Stimulated activated naive CD8-positive, alpha-beta T cell treated with anti-CD3 and anti-CD28 coated beads, Interleukin-15, Interleukin-2, amounts not matched to agents 100 ng/mL and 50 ng/mL, for 24 hours (primary cell): ENCODE measurements at regions not wholly inside any gene's neighbourhood (a gene's known extent, or its start where the extent isn't known, plus 50 kb on each side); places are given as distances from the start of the nearest gene placed in this dataset.

Experiments
- H3K27ac Mint-ChIP-seq: one replicate; pipeline ENCODE4 v1.8.0; 2021; ENCODE audit warnings: mild to moderate bottlenecking, mixed read lengths
- H3K27me3 Mint-ChIP-seq: one replicate; pipeline ENCODE4 v1.8.0; 2021; ENCODE audit warnings: mixed read lengths
- H3K36me3 Mint-ChIP-seq: one replicate; pipeline ENCODE4 v1.8.0; 2021; ENCODE audit warnings: low read depth, mixed read lengths
- H3K4me1 Mint-ChIP-seq: one replicate; pipeline ENCODE4 v1.8.0; 2021; ENCODE audit warnings: low read depth, mixed read lengths
- H3K4me3 Mint-ChIP-seq: one replicate; pipeline ENCODE4 v1.8.0; 2021; ENCODE audit warnings: mild to moderate bottlenecking, mixed read lengths
- H3K9me3 Mint-ChIP-seq: one replicate; pipeline ENCODE4 v1.8.0; 2021; ENCODE audit warnings: mixed read lengths

GRCh38 chr7:68441645-68442044, 1156.6 kb upstream of the AUTS2 start:
- Mint-ChIP-seq H3K27ac (no peak overlapping the region), H3K36me3 (no peaks in the 10 kb centered on the region), H3K4me1 (no peaks in the 10 kb centered on the region), H3K4me3 (no peak overlapping the region), H3K27me3 (no peaks in the 10 kb centered on the region), H3K9me3 (peaks cover 40% of the 10 kb centered on the region)

GRCh38 chr7:68442931-68443631, 1155.2 kb upstream of the AUTS2 start:
- H3K4me3 Mint-ChIP-seq, result no peak overlapping the region
- no peak overlapping the region for H3K27ac Mint-ChIP-seq
- peaks cover 32% of the 10 kb centered on the region for H3K9me3 Mint-ChIP-seq
- H3K4me1 Mint-ChIP-seq, result no peaks in the 10 kb centered on the region
- H3K36me3 Mint-ChIP-seq, result no peaks in the 10 kb centered on the region
- no peaks in the 10 kb centered on the region for H3K27me3 Mint-ChIP-seq

- Mint-ChIP-seq H3K36me3 (no peaks in the 10 kb centered on the region), H3K9me3 (peaks cover 23% of the 10 kb centered on the region), H3K27me3 (no peaks in the 10 kb centered on the region)
Measured at GRCh38 chr7:68444042-68444441, 1154.2 kb upstream of the AUTS2 start.

GRCh38 chr7:68444956-68445355, 1153.3 kb upstream of the AUTS2 start:
- no peaks in the 10 kb centered on the region for H3K27me3 Mint-ChIP-seq
- H3K27ac Mint-ChIP-seq, result no peak overlapping the region
- peaks cover 22% of the 10 kb centered on the region for H3K9me3 Mint-ChIP-seq
- no peaks in the 10 kb centered on the region for H3K36me3 Mint-ChIP-seq
- H3K4me1 Mint-ChIP-seq, result no peaks in the 10 kb centered on the region
- H3K4me3 Mint-ChIP-seq, result no peak overlapping the region

More at GRCh38 chr7:68444042-68444441, 1154.2 kb upstream of the AUTS2 start:
- H3K4me3 Mint-ChIP-seq, result no peak overlapping the region
- no peak overlapping the region for H3K27ac Mint-ChIP-seq
- H3K4me1 Mint-ChIP-seq, result no peaks in the 10 kb centered on the region

- Mint-ChIP-seq H3K4me1 (no peaks in the 10 kb centered on the region), H3K36me3 (no peaks in the 10 kb centered on the region), H3K27me3 (no peaks in the 10 kb centered on the region), H3K4me3 (no peak overlapping the region), H3K9me3 (peaks cover 22% of the 10 kb centered on the region), H3K27ac (no peak overlapping the region)
Measured at GRCh38 chr7:68446183-68446582, 1152.1 kb upstream of the AUTS2 start.

GRCh38 chr7:68449099-68449498, 1149.2 kb upstream of the AUTS2 start:
- no peaks in the 10 kb centered on the region for H3K4me1 Mint-ChIP-seq
- peaks cover 17% of the 10 kb centered on the region for H3K9me3 Mint-ChIP-seq
- H3K27me3 Mint-ChIP-seq, result no peaks in the 10 kb centered on the region
- no peak overlapping the region for H3K4me3 Mint-ChIP-seq
- H3K36me3 Mint-ChIP-seq, result no peaks in the 10 kb centered on the region
- H3K27ac Mint-ChIP-seq, result no peak overlapping the region

GRCh38 chr7:68449816-68450215, 1148.5 kb upstream of the AUTS2 start:
- Mint-ChIP-seq H3K27me3 (no peaks in the 10 kb centered on the region), H3K4me3 (no peak overlapping the region), H3K27ac (no peak overlapping the region), H3K36me3 (no peaks in the 10 kb centered on the region), H3K9me3 (peaks cover 11% of the 10 kb centered on the region), H3K4me1 (no peaks in the 10 kb centered on the region)

DNA sequence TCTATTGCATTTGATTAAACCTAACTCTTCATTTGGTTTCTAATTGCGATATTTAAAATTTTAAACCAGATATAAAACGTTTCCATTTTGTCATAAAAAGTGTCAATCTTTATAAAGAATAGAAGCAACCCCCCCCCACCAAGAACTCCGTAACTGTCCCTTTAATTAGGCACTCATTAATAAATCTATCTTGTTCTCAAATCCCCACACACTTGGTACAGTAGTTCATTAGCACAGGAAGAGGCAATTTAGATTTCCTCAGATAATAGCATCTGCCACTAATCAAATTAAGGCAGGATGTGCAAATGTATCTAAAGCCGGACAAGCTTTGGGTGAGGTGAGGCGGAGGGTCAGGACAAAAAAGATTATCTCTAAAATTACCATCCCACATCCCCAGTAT, 1143.3 kb upstream of the AUTS2 start:
- Mint-ChIP-seq H3K4me3 (no peak overlapping the region), H3K36me3 (no peaks in the 10 kb centered on the region), H3K27me3 (no peaks in the 10 kb centered on the region), H3K27ac (no peak overlapping the region), H3K4me1 (no peaks in the 10 kb centered on the region), H3K9me3 (peaks cover 37% of the 10 kb centered on the region)

DNA sequence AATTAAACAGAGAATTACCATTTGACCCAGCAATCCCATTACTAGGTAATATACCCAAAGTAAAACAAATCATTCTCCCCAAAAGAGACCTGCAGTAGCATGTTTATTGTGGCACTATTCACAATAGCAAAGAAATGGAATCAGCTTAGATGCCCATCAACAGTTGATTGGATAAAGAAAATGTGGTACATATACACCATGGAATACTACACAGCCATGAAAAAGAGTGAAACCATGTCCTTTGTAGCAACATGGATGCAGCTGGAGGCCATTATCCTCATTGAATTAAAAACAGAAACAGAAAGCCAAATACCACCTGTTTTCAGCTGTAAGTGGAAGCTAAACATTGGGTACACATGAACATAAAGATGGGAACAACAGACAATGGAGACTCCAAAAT, 1141.8 kb upstream of the AUTS2 start:
- Mint-ChIP-seq H3K4me3 (no peak overlapping the region), H3K36me3 (no peaks in the 10 kb centered on the region), H3K27me3 (no peaks in the 10 kb centered on the region), H3K4me1 (no peaks in the 10 kb centered on the region), H3K9me3 (peaks cover 40% of the 10 kb centered on the region), H3K27ac (no peak overlapping the region)

DNA sequence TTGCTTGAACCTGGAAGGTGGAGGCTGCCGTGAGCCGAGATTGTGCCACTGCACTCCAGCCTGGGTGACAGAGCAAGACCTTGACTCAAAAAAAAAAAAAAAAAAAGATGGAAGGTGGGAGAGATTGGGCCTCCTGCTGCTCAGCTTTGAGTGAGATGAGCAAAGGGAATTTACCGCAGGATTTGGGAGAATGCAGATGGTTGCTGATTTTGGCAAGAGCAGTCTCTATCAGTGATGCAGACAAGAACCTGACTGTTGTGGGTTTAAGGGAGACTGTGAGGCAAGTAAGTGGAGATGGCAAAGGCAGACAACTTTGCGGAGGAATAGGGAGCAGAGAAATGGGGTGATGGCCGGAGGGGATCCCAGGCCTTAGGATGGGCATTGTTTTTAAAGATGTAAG, 1140.8 kb upstream of the AUTS2 start:
- Mint-ChIP-seq H3K4me1 (no peaks in the 10 kb centered on the region), H3K36me3 (no peaks in the 10 kb centered on the region), H3K9me3 (peaks cover 40% of the 10 kb centered on the region), H3K4me3 (no peak overlapping the region), H3K27me3 (no peaks in the 10 kb centered on the region), H3K27ac (no peak overlapping the region)

DNA sequence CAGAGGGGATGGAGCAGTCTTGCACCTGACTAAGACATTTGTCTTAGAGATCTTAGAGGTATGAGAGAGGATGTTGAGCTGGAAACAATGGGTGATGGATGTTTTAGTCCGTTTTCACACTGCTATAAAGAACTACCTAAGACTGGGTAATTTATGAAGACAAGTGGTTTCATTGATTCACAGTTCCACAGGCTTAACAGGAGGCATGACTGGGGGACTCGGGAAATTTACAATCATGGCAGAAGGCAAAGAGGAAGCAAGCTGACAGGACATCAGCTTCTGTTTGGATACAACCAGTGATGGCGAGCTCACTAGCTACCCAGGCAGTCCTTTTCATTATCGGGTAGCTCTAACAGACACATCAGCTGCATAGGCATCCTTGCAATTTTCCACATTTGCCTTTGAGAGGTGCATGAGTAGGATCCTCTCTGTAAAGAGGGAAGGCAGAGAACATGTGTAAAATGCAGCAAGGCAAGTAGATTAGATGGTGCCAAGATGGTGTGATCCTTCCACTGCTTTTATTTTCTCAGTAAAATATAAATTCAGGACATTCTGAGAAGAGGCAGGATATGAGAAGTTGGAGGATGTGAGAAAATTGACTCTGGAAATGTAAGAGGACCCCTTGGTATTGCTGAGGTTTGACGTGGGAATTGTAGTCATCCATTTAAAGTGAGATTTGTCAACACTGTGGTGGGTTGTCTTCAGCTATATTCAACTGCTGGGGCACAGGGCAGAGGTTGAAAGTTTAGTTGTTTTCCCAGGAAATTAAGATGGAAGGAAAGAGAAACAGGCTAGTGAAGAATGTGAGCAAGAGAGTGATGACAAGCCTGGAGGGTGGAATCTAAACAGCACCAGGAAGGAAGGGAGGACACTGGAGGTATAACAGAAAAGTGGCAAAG, 1140.0 kb upstream of the AUTS2 start:
- H3K36me3 Mint-ChIP-seq, result no peaks in the 10 kb centered on the region
- H3K9me3 Mint-ChIP-seq, result peaks cover 35% of the 10 kb centered on the region
- H3K27me3 Mint-ChIP-seq, result no peaks in the 10 kb centered on the region
- no peak overlapping the region for H3K27ac Mint-ChIP-seq
- H3K4me1 Mint-ChIP-seq, result no peaks in the 10 kb centered on the region
- no peak overlapping the region for H3K4me3 Mint-ChIP-seq

DNA sequence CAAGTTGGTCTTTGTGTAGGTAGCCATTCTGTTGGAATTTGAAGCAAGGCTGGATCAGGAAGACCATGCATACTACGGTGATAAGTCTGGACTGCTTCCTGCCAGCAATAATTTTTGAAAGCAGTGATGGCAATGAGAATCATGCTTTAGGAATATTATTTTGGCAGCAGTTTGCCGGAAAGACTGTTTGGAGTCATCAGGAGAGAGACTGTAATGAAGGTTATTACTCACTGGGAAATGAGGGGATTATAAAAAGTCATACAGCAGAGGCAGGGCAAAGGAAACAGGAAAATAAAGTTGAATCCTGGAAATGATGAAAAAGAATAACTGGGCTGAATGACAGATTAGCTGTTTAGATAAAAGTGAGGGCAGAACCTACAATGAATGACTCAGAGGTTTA, 1136.8 kb upstream of the AUTS2 start:
- no peak overlapping the region for H3K4me3 Mint-ChIP-seq
- peaks cover 35% of the 10 kb centered on the region for H3K9me3 Mint-ChIP-seq
- H3K27ac Mint-ChIP-seq, result no peak overlapping the region
- H3K27me3 Mint-ChIP-seq, result no peaks in the 10 kb centered on the region
- H3K4me1 Mint-ChIP-seq, result no peaks in the 10 kb centered on the region
- H3K36me3 Mint-ChIP-seq, result no peaks in the 10 kb centered on the region

DNA sequence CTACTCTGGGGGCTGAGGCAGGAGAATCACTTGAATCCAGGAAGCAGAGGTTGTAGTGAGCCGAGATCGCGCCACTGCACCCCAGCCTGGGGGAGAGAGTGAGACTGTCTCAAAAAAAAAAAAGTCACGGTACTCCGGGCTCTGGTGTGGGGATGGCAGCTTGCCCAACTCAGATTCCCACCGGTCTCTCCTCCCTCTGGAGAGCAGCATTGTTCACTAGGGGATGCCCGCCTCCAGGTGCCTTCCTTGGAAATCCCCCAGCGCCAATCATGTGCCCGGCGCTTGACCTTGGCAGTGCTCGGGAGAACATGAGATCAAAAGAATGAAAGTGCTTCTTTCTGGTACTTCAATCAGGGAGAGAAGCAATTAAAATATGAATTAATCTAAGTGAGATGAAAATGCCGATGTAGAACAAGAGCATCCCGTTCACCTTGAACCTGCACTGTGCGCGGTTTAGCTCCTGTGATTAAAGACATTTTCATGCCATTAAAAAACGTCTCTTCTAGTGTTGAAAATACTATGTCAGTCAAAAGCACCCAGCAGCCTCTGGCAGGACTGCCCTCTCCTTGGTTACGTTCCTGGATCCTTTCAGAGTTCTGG, 1127.3 kb upstream of the AUTS2 start:
- Mint-ChIP-seq H3K4me1 (no peaks in the 10 kb centered on the region), H3K27me3 (no peaks in the 10 kb centered on the region), H3K4me3 (no peak overlapping the region), H3K36me3 (no peaks in the 10 kb centered on the region), H3K27ac (no peak overlapping the region), H3K9me3 (peaks cover 22% of the 10 kb centered on the region)

DNA sequence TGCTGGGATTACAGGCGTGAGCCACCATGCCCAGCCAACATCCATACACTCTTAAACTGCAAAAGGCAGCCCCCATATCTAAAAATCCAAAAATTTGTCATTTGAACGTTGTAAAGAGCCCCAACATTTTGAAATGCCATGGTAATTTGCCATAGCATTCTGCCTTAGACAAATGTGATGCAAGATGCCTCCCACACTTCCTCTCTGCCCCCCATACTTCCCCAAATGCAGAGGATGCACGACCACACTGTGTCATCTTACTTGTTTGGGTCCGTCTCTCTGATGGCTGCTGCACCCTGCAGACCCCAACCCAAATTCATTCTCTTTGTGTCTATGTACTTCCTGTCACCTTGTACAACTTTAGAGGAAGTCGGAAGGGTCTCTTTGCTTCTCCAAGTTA, 1125.6 kb upstream of the AUTS2 start:
- Mint-ChIP-seq H3K4me1 (no peaks in the 10 kb centered on the region), H3K9me3 (peaks cover 22% of the 10 kb centered on the region), H3K27me3 (no peaks in the 10 kb centered on the region), H3K36me3 (no peaks in the 10 kb centered on the region), H3K4me3 (no peak overlapping the region), H3K27ac (no peak overlapping the region)

DNA sequence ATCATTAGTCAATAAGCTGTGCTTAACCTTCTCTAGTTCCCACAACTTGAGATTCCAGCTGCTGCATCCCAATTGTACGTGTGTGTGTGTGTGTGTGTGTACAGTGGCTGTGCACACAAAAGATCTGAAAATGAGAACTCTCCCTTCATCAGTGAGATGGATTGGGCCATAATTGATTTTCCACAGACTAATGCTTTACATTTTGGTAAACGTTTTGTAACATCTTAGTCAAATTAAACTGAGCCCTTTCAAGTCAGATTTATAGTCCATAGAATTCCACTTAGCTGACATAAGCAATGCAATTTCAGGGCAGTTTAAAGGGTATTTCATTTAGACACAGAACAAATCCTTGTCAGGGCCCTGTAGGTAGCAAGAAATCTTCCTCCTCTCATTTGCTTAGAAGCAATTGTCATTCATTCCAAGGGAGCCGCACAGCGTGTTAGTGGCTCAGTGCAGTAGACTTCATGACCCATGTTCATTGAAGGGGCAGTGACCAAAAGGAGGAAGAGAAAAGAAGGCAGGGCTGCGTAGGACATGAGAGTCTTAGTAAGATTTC, 1123.5 kb upstream of the AUTS2 start:
- Mint-ChIP-seq H3K4me3 (no peak overlapping the region), H3K36me3 (no peaks in the 10 kb centered on the region), H3K27me3 (no peaks in the 10 kb centered on the region), H3K4me1 (no peaks in the 10 kb centered on the region), H3K27ac (no peak overlapping the region), H3K9me3 (peaks cover 11% of the 10 kb centered on the region)
